HG03159 (cell line): ENCODE measurements at regions not wholly inside any gene's neighbourhood (a gene's known extent, or its start where the extent isn't known, plus 50 kb on each side); places are given as distances from the start of the nearest gene placed in this dataset.
"Not testable (repeated sequence)": the region's sequence is repeated elsewhere in the genome, so short reads cannot be mapped to it uniquely, and the experiment has no call there.

Experiments used
- ATAC-seq: cut with Tn5 transposase; IDR thresholded peaks from one replicate; pipeline ENCODE4 v1.9.1; 2021; ENCODE audit warnings: mild to moderate bottlenecking, moderate library complexity; ENCODE audit not compliant: unreplicated experiment

GRCh38 chr6:169019727-169020491 is 233.7 kb downstream of the THBS2 start:
- ATAC-seq, result no peak

- ATAC-seq, result no peak
These were observed 234.5 kb downstream of the THBS2 start for GRCh38 chr6:169019111-169019510.

- ATAC-seq, result no peak
These were observed 236.9 kb downstream of the THBS2 start for GRCh38 chr6:169016758-169017157.

GRCh38 chr6:169014211-169015197 is 239.1 kb downstream of the THBS2 start:
- no peak for ATAC-seq

- ATAC-seq, result no peak
These were observed 244.0 kb downstream of the THBS2 start for GRCh38 chr6:169009628-169010027.

- ATAC-seq, result no peak
These were observed 244.9 kb downstream of the THBS2 start for GRCh38 chr6:169008641-169009257.

GRCh38 chr6:169005166-169005565 is 248.5 kb downstream of the THBS2 start:
- no peak for ATAC-seq

- ATAC-seq, result no peak
These were observed 253.6 kb downstream of the THBS2 start for GRCh38 chr6:169000022-169000421.

GRCh38 chr6:168999392-168999791 is 254.3 kb downstream of the THBS2 start:
- ATAC-seq, result no peak

GRCh38 chr6:168996356-168996625 is 257.4 kb downstream of the THBS2 start:
- ATAC-seq, result no peak

- ATAC-seq, result no peak
These were observed 257.9 kb downstream of the THBS2 start for GRCh38 chr6:168995526-168996355.

- no peak for ATAC-seq
These were observed 258.7 kb downstream of the THBS2 start for GRCh38 chr6:168994956-168995355.

- ATAC-seq, result no peak
These were observed 261.1 kb downstream of the THBS2 start for GRCh38 chr6:168992446-168993144.

GRCh38 chr6:168991695-168992094 is 262.0 kb downstream of the THBS2 start:
- ATAC-seq, result not testable (repeated sequence)

GRCh38 chr6:168990019-168990751 is 263.5 kb downstream of the THBS2 start:
- no peak for ATAC-seq

- ATAC-seq, result no peak
These were observed 264.2 kb downstream of the THBS2 start for GRCh38 chr6:168989421-168989820.

GRCh38 chr6:168988801-168989200 is 264.8 kb downstream of the THBS2 start:
- no peak for ATAC-seq

GRCh38 chr6:168988280-168988679 is 265.4 kb downstream of the THBS2 start:
- ATAC-seq, result no peak

GRCh38 chr6:168985705-168986104 is 267.9 kb downstream of the THBS2 start:
- ATAC-seq, result no peak
